HK-2 (cell line): ENCODE measurements at regions not wholly inside any gene's neighbourhood (a gene's known extent, or its start where the extent isn't known, plus 50 kb on each side); places are given as distances from the start of the nearest gene placed in this dataset.

Experiments
- DNase-seq: peaks from one replicate; pipeline ENCODE4 v3.0.0-alpha.2; 2018; ENCODE audit not compliant: unreplicated experiment

- DNase-seq = no peak
Measured at GRCh38 chr16:64826374-64826773, 295.5 kb downstream of the CDH11 start.

GRCh38 chr16:64823481-64824075, 298.3 kb downstream of the CDH11 start:
- no peak for DNase-seq

GRCh38 chr16:64809876-64810629, 311.8 kb downstream of the CDH11 start:
- DNase-seq = no peak

- DNase-seq = no peak
Measured at GRCh38 chr16:64808474-64808873, 313.4 kb downstream of the CDH11 start.

- DNase-seq = no peak
Measured at GRCh38 chr16:64791756-64792155, 330.1 kb downstream of the CDH11 start.

GRCh38 chr16:64784635-64785034, 337.2 kb downstream of the CDH11 start:
- no peak for DNase-seq

- DNase-seq = no peak
Measured at GRCh38 chr16:64782484-64782883, 339.4 kb downstream of the CDH11 start.

GRCh38 chr16:64780445-64780844, 341.4 kb downstream of the CDH11 start:
- no peak for DNase-seq

- DNase-seq = no peak
Measured at GRCh38 chr16:64778777-64779176, 343.1 kb downstream of the CDH11 start.

- DNase-seq = no peak
Measured at GRCh38 chr16:64773638-64774037, 348.2 kb downstream of the CDH11 start.

GRCh38 chr16:64773184-64773583, 348.7 kb downstream of the CDH11 start:
- DNase-seq = no peak

- DNase-seq = no peak
Measured at GRCh38 chr16:64771273-64771672, 350.6 kb downstream of the CDH11 start.

- DNase-seq = no peak
Measured at GRCh38 chr16:64762211-64762610, 359.7 kb downstream of the CDH11 start.

GRCh38 chr16:64754279-64754678, 367.6 kb downstream of the CDH11 start:
- DNase-seq = no peak

- DNase-seq = no peak
Measured at GRCh38 chr16:64751906-64752305, 370.0 kb downstream of the CDH11 start.

GRCh38 chr16:64749346-64749745, 372.5 kb downstream of the CDH11 start:
- no peak for DNase-seq

GRCh38 chr16:64745258-64745930, 376.5 kb downstream of the CDH11 start:
- DNase-seq = no peak

GRCh38 chr16:64742455-64743223, 379.2 kb downstream of the CDH11 start:
- DNase-seq = no peak

GRCh38 chr16:64740261-64740660, 381.6 kb downstream of the CDH11 start:
- no peak for DNase-seq

GRCh38 chr16:64738321-64738960, 383.4 kb downstream of the CDH11 start:
- no peak for DNase-seq

- DNase-seq = no peak
Measured at GRCh38 chr16:64736857-64737256, 385.0 kb downstream of the CDH11 start.

- no peak for DNase-seq
Measured at GRCh38 chr16:64731891-64732290, 390.0 kb downstream of the CDH11 start.
